Hepatocyte (in vitro differentiated cells): ENCODE measurements at regions not wholly inside any gene's neighbourhood (a gene's known extent, or its start where the extent isn't known, plus 50 kb on each side); places are given as distances from the start of the nearest gene placed in this dataset.

ENCODE experiments used
- EZH2 ChIP-seq: fragments of 200-600 bp; sonication (generic); IDR thresholded peaks from 2 replicates; pipeline ENCODE4 v1.6.1; 2016; ENCODE audit warnings: antibody characterized with exemption, mild to moderate bottlenecking, borderline replicate concordance
- TF ChIP-seq, protein P1 (sequence below): fragments of 200-600 bp; sonication (generic); IDR thresholded peaks from 2 replicates; pipeline ENCODE4 v1.5.1; 2016; ENCODE audit warnings: antibody characterized with exemption, mild to moderate bottlenecking; ENCODE audit not compliant: poor library complexity

GRCh38 chr1:229810140-229810539 lies 184.1 kb downstream of the URB2 start:
- TF ChIP-seq, protein P1, sequence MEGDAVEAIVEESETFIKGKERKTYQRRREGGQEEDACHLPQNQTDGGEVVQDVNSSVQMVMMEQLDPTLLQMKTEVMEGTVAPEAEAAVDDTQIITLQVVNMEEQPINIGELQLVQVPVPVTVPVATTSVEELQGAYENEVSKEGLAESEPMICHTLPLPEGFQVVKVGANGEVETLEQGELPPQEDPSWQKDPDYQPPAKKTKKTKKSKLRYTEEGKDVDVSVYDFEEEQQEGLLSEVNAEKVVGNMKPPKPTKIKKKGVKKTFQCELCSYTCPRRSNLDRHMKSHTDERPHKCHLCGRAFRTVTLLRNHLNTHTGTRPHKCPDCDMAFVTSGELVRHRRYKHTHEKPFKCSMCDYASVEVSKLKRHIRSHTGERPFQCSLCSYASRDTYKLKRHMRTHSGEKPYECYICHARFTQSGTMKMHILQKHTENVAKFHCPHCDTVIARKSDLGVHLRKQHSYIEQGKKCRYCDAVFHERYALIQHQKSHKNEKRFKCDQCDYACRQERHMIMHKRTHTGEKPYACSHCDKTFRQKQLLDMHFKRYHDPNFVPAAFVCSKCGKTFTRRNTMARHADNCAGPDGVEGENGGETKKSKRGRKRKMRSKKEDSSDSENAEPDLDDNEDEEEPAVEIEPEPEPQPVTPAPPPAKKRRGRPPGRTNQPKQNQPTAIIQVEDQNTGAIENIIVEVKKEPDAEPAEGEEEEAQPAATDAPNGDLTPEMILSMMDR: no peak
- no peak for TF ChIP-seq EZH2
